Retinal pigment epithelial cell (primary cell): ENCODE measurements at regions not wholly inside any gene's neighbourhood (a gene's known extent, or its start where the extent isn't known, plus 50 kb on each side); places are given as distances from the start of the nearest gene placed in this dataset.

Source experiments
- DNase-seq: peaks from one replicate; pipeline ENCODE4 v3.0.0-alpha.2; 2010; ENCODE audit warnings: low read depth
- H3K4me3 ChIP-seq: 2 replicates; pipeline ENCODE4 v1.5.1; 2011; ENCODE audit warnings: mild to moderate bottlenecking, low read length, control low read depth, moderate library complexity
- TF ChIP-seq, protein P1 (sequence below): conservative IDR thresholded peaks from 2 replicates; pipeline ENCODE4 v1.5.1; 2011; ENCODE audit warnings: low read depth, low read length, control low read depth, inconsistent platforms

DNA sequence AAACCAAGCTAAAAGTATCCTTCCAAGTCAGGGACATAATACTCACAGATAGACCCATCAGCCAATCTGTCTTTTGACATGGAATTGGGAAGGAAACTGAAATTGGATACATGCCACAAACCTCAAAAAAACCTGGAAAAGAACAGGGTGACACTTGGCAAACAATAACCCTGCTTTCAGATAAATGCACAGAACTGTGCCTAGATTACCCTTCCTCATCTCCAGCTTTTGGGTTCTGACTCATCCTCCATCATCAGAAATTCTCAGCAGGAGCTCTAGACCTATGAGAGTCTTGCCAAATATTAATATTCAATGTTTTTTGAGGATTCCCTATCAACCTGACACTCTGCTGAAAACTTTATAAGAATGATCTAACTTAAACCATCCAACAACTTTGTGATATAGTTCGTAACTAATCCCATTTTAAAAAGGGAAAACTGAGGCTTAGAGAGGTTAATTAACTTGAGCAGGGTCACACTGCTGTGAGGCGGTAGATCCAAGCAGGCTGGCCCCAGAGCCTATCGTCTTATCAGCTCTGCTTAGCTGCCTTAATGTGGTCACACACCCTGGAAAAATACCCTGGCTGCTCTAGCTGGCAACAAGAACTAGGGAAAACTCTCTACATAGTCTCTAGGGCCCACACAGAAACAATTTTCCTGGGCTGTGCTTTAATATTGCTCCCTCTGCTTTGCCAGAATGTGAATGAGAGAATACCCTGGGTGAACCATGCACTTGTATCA lies 157.0 kb upstream of the TRPC7 start:
- no peak overlapping the region for H3K4me3 ChIP-seq
- TF ChIP-seq, protein P1, sequence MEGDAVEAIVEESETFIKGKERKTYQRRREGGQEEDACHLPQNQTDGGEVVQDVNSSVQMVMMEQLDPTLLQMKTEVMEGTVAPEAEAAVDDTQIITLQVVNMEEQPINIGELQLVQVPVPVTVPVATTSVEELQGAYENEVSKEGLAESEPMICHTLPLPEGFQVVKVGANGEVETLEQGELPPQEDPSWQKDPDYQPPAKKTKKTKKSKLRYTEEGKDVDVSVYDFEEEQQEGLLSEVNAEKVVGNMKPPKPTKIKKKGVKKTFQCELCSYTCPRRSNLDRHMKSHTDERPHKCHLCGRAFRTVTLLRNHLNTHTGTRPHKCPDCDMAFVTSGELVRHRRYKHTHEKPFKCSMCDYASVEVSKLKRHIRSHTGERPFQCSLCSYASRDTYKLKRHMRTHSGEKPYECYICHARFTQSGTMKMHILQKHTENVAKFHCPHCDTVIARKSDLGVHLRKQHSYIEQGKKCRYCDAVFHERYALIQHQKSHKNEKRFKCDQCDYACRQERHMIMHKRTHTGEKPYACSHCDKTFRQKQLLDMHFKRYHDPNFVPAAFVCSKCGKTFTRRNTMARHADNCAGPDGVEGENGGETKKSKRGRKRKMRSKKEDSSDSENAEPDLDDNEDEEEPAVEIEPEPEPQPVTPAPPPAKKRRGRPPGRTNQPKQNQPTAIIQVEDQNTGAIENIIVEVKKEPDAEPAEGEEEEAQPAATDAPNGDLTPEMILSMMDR = no peak
- DNase-seq = no peak

DNA sequence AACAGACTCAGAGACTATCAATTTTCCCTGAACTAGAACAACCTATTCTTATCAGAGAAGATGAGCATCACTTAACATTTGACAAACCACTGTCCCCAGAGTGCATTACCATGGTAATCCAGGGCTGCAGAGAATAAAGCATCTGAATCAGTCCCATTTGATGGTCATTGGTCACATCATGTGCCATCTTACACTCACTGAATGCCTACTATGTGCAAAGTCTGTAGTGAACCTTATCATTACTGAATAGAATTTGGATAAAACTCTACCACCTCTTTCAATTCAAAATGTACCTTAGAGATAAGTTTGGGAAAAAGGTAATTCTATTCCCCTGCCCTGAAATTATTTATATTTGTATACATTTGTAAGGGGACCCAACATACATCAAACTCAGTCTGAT lies 156.4 kb upstream of the TRPC7 start:
- TF ChIP-seq, protein P1 = no peak
- H3K4me3 ChIP-seq = no peak overlapping the region
- no peak for DNase-seq

DNA sequence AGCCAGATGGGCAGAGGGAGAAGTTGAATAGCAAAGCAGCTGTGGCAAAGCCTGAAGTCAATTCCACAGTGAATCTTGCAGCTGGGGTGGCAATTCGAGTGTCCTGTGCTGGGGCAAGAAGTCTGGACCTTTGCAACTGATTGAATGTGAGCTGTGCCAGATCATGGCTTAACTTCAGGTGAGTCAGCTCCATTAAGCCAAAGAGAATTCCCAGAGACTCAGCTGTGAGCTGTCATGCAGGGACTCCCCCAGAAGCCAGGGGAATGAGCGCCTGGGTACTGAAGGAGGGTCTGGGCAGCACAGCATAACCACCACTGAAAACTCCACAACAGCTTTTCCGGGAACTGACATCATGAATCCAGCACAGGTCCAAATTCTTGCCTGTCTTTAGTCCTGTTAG lies 153.5 kb upstream of the TRPC7 start:
- TF ChIP-seq, protein P1 = no peak
- H3K4me3 ChIP-seq = no peak overlapping the region
- DNase-seq = no peak

DNA sequence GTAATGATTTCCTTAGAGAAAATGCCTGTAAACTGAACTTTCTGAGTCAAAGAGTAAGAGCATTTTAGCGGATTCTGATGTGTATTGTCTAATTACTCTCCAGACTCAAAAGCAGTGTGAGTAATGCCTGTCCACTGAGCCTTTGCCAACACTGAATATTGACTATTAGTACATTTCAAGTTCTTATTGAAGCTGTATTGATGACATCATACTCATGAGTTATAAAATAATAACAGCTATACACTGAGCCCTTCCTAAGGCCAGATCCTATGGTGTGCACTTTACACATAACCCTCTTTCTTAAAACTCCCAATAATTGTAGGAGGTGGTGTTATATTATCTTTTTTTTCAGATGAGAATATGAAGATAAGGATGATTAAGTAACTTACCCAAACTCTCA lies 152.8 kb upstream of the TRPC7 start:
- no peak overlapping the region for H3K4me3 ChIP-seq
- no peak for DNase-seq
- TF ChIP-seq, protein P1 = no peak

GRCh38 chr5:136517755-136518154 lies 152.4 kb upstream of the TRPC7 start:
- TF ChIP-seq, protein P1 = no peak
- no peak for DNase-seq
- no peak overlapping the region for H3K4me3 ChIP-seq

DNA sequence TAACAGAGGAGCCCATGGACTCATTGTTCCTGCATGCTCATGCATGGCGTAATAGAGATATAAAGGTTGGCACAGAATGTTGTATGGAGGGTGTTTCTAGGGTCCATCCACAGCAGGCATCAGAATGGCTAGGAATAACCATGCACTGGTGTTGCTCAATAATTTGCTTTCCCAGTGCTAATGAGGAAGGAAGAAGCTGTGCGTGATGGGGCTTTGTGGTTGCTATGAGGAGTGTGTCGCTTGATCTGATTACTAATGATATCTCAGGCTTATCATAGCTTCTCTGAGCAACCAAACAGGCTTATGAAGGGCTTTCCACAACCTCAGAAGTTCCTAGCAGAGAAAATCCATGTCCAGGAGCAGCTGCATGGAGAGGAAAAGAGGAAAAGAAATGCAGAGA lies 151.3 kb upstream of the TRPC7 start:
- TF ChIP-seq, protein P1 = no peak
- no peak overlapping the region for H3K4me3 ChIP-seq
- DNase-seq = no peak

GRCh38 chr5:136513430-136513829 lies 148.1 kb upstream of the TRPC7 start:
- no peak for DNase-seq
- no peak overlapping the region for H3K4me3 ChIP-seq
- TF ChIP-seq, protein P1 = no peak
